ENCODE measurements at regions not wholly inside any gene's neighbourhood (a gene's known extent, or its start where the extent isn't known, plus 50 kb on each side); places are given as distances from the start of the nearest gene placed in this dataset.
"Not testable (repeated sequence)": the region's sequence is repeated elsewhere in the genome, so short reads cannot be mapped to it uniquely, and the experiment has no call there.

- DNase-seq, result no peak
These were observed 495.4 kb upstream of the MMS22L start for GRCh38 chr6:97778290-97779038.

GRCh38 chr6:97779039-97779766 is 496.2 kb upstream of the MMS22L start:
- intact Hi-C loops (cut with micrococcal nuclease; ENCODE audit: unreplicated experiment); H3K4me3 Mint-ChIP-seq (ENCODE audit: low read depth, unreplicated experiment); CTCF ChIA-PET; H3K9me3 Mint-ChIP-seq (ENCODE audit: low read depth, unreplicated experiment); H3K27me3 Mint-ChIP-seq (ENCODE audit: unreplicated experiment); H3K27ac Mint-ChIP-seq (ENCODE audit: unreplicated experiment); H3K4me1 Mint-ChIP-seq (ENCODE audit: low read depth, unreplicated experiment); DNase-seq; BruUV-seq (replicated peaks); H3K36me3 Mint-ChIP-seq (ENCODE audit: insufficient read depth, unreplicated experiment): not testable (repeated sequence)

More at GRCh38 chr6:97778290-97779038, 495.4 kb upstream of the MMS22L start:
- Mint-ChIP-seq H3K4me3 (ENCODE audit: low read depth, unreplicated experiment) (no peak overlapping the region), H3K4me1 (ENCODE audit: low read depth, unreplicated experiment) (no peaks in the 10 kb centered on the region), H3K36me3 (ENCODE audit: insufficient read depth, unreplicated experiment) (no peaks in the 10 kb centered on the region), H3K27me3 (ENCODE audit: unreplicated experiment) (no peaks in the 10 kb centered on the region), H3K27ac (ENCODE audit: unreplicated experiment) (no peak overlapping the region), H3K9me3 (ENCODE audit: low read depth, unreplicated experiment) (no peaks in the 10 kb centered on the region)
- no peak for TF ChIP-seq CTCF (IDR thresholded peaks at IDR 0.05; ENCODE audit: unreplicated experiment)
- CTCF ChIA-PET, result no interaction called here
- intact Hi-C loops (cut with micrococcal nuclease; ENCODE audit: unreplicated experiment), result no loop called here
- BruUV-seq (replicated peaks), result no TSS peak

GRCh38 chr6:97790926-97791590 is 508.0 kb upstream of the MMS22L start:
- Mint-ChIP-seq H3K27me3 (ENCODE audit: unreplicated experiment) (no peaks in the 10 kb centered on the region), H3K27ac (ENCODE audit: unreplicated experiment) (no peak overlapping the region), H3K9me3 (ENCODE audit: low read depth, unreplicated experiment) (peaks cover 4% of the 10 kb centered on the region), H3K4me3 (ENCODE audit: low read depth, unreplicated experiment) (no peak overlapping the region), H3K36me3 (ENCODE audit: insufficient read depth, unreplicated experiment) (no peaks in the 10 kb centered on the region), H3K4me1 (ENCODE audit: low read depth, unreplicated experiment) (no peaks in the 10 kb centered on the region)
- no peak for TF ChIP-seq CTCF (IDR thresholded peaks at IDR 0.05; ENCODE audit: unreplicated experiment)
- CTCF ChIA-PET, result no interaction called here
- BruUV-seq (replicated peaks), result no TSS peak
- intact Hi-C loops (cut with micrococcal nuclease; ENCODE audit: unreplicated experiment), result no loop called here
- DNase-seq, result no peak

GRCh38 chr6:97805596-97805995 is 522.6 kb upstream of the MMS22L start:
- Mint-ChIP-seq H3K4me1 (ENCODE audit: low read depth, unreplicated experiment) (no peaks in the 10 kb centered on the region), H3K9me3 (ENCODE audit: low read depth, unreplicated experiment) (no peaks in the 10 kb centered on the region), H3K4me3 (ENCODE audit: low read depth, unreplicated experiment) (no peak overlapping the region), H3K36me3 (ENCODE audit: insufficient read depth, unreplicated experiment) (no peaks in the 10 kb centered on the region), H3K27ac (ENCODE audit: unreplicated experiment) (no peak overlapping the region), H3K27me3 (ENCODE audit: unreplicated experiment) (no peaks in the 10 kb centered on the region)
- intact Hi-C loops (cut with micrococcal nuclease; ENCODE audit: unreplicated experiment), result no loop called here
- no TSS peak for BruUV-seq (replicated peaks)
- TF ChIP-seq CTCF (IDR thresholded peaks at IDR 0.05; ENCODE audit: unreplicated experiment), result no peak
- CTCF ChIA-PET, result no interaction called here
- DNase-seq, result no peak

Measured in Calu3 (cell line).